ENCODE measurements at regions not wholly inside any gene's neighbourhood (a gene's known extent, or its start where the extent isn't known, plus 50 kb on each side); places are given as distances from the start of the nearest gene placed in this dataset.

DNA sequence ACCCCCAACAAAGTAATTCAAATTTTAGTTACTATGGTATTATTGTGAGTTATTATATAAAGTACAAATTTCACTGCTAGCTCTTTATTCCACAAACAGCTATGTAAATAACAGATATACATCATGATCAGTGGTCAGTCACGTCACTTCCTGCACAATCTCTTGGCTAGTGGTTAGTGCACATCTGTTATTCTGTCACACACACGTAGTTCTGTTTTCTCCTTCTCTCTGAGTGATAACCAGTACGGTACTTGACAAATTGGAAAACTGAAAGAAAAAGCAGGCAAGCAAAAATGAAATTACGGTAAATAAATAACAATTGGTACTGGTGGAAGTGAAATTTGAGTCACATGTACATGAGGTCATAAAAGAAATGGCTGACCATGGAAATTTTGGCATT lies 728.7 kb downstream of the CCDC85A start:
- Histone ChIP-seq H3K27me3 (no peaks in the 10 kb centered on the region), H3K36me3 (replicated peaks in 1 of 2) (no peaks in the 10 kb centered on the region), H3K27ac (no peak overlapping the region), H3K9me3 (replicated peaks in 1 of 3) (peaks cover 0 to 5% (median 0%) of the 10 kb centered on the region in 3 donors), H3K4me3 (no peak overlapping the region), H3K4me1 (replicated peaks in 1 of 2) (no peaks in the 10 kb centered on the region)
- DNase-seq = no peak
- intact Hi-C loops (cut with DNase I) = no loop called here
- no peak for TF ChIP-seq POLR2A (IDR thresholded peaks at IDR 0.05)
- no peak for TF ChIP-seq CTCF (IDR thresholded peaks at IDR 0.05)
- WGBS, 4 donors = 47 to 55% (median 48%) methylated on average over 4 of the region's 4 CpGs

GRCh38 chr2:56918790-56919189 lies 735.0 kb downstream of the CCDC85A start:
- no peak for DNase-seq
- Histone ChIP-seq H3K4me3 (no peak overlapping the region), H3K27ac (no peak overlapping the region), H3K9me3 (replicated peaks in 1 of 3) (no peaks in the 10 kb centered on the region), H3K27me3 (no peaks in the 10 kb centered on the region), H3K36me3 (replicated peaks in 1 of 2) (no peaks in the 10 kb centered on the region), H3K4me1 (replicated peaks in 1 of 2) (no peaks in the 10 kb centered on the region)
- intact Hi-C loops (cut with DNase I) = no loop called here
- TF ChIP-seq CTCF (IDR thresholded peaks at IDR 0.05) (no peak), POLR2A (IDR thresholded peaks at IDR 0.05) (no peak)

DNA sequence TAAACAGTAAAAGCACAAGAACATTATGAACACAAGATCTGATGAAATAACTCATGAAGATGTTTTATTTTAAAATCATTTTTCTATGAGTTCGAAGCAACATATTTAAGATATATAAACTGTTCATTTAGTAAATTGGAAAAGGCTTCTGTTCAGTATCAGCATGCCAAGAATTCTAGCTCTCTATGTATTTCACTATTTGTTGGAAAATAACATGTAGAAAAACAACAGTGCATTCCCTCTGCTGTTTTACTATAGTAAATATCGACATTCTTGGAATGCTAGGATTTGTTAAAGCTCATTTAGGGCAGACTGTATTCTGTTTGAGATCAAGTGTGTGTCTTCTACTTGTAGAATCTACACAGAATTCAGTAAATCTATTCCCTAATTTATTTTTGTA lies 750.2 kb downstream of the CCDC85A start:
- no peak overlapping the region for H3K27ac ChIP-seq
- intact Hi-C loops (cut with DNase I) = no loop called here
- no peak overlapping the region for H3K4me3 ChIP-seq
- WGBS, 4 donors = 63 to 78% (median 71%) methylated on average over 2 of the region's 2 CpGs
- H3K36me3 ChIP-seq (replicated peaks in 1 of 2) = no peaks in the 10 kb centered on the region
- no peak for DNase-seq
- no peaks in the 10 kb centered on the region for H3K27me3 ChIP-seq
- no peaks in the 10 kb centered on the region for H3K4me1 ChIP-seq (replicated peaks in 1 of 2)
- H3K9me3 ChIP-seq (replicated peaks in 1 of 3) = no peaks in the 10 kb centered on the region
- no peak for TF ChIP-seq CTCF (IDR thresholded peaks at IDR 0.05)
- TF ChIP-seq POLR2A (IDR thresholded peaks at IDR 0.05) = no peak

GRCh38 chr2:56934866-56935265 lies 751.1 kb downstream of the CCDC85A start:
- WGBS, 4 donors = 77 to 97% (median 81%) methylated on average over 1 of the region's 1 CpG

More at GRCh38 chr2:56934866-56935265, 751.1 kb downstream of the CCDC85A start:
- no peak overlapping the region for H3K4me3 ChIP-seq
- no peaks in the 10 kb centered on the region for H3K9me3 ChIP-seq (replicated peaks in 1 of 3)
- no peaks in the 10 kb centered on the region for H3K36me3 ChIP-seq (replicated peaks in 1 of 2)
- intact Hi-C loops (cut with DNase I) = no loop called here
- TF ChIP-seq CTCF (IDR thresholded peaks at IDR 0.05) = no peak
- TF ChIP-seq POLR2A (IDR thresholded peaks at IDR 0.05) = no peak
- no peak overlapping the region for H3K27ac ChIP-seq
- no peaks in the 10 kb centered on the region for H3K4me1 ChIP-seq (replicated peaks in 1 of 2)
- H3K27me3 ChIP-seq = no peaks in the 10 kb centered on the region
- no peak for DNase-seq
